Urinary bladder (tissue), 3 donors: ENCODE measurements at regions not wholly inside any gene's neighbourhood (a gene's known extent, or its start where the extent isn't known, plus 50 kb on each side); places are given as distances from the start of the nearest gene placed in this dataset.

ENCODE experiments used
- DNase-seq: peaks from one replicate; pipeline ENCODE4 v3.0.0-alpha.2; 2015; ENCODE audit errors: extremely low spot score
- H3K27ac ChIP-seq: one replicate; pipeline ENCODE4 v1.5.1; 2013; ENCODE audit warnings: low read depth, mild to moderate bottlenecking, moderate library complexity
- H3K36me3 ChIP-seq: one replicate; pipeline ENCODE4 v1.6.1; 2013; ENCODE audit warnings: mild to moderate bottlenecking, moderate library complexity; ENCODE audit not compliant: insufficient read depth
- H3K4me1 ChIP-seq: one replicate; pipeline ENCODE4 v1.6.1; 2013; ENCODE audit warnings: mild to moderate bottlenecking, moderate library complexity; ENCODE audit not compliant: insufficient read depth
- H3K4me3 ChIP-seq: one replicate; pipeline ENCODE4 v1.5.1; 2013; ENCODE audit warnings: low read depth, low read length
- WGBS: extraction: QIAGEN DNeasy Blood & Tissue Kit; methylation state at CpG from one replicate; pipeline ENCODE4 v1.1.7; 2013; 5-methylcytosine and 5-hydroxymethylcytosine counted together
- donor health status: healthy with polysubstance abuse.
- donor health status: healthy.

DNA sequence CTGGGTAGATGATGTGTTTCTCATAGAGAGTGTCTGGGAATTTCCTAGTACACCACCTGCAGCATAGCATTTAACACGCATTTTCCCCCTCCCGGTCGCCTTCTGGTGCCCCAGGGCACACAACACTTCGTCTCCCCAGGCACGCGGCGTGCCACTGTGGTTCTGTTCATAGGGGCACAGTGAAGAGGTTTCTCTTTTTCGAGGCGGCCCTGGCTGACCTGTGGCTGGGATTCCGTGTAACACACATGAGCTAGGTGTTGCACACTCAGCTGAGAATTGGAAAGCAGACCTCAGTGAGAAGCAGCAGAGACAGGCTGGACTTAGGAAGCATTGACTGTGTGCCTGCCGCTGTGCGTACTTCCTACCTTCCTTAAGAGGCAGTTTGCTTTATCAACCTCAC, 214.3 kb upstream of the SHH start:
- no peak for DNase-seq
- H3K27ac ChIP-seq = no peak overlapping the region
- no peaks in the 10 kb centered on the region for H3K36me3 ChIP-seq
- 88% methylated on average over 12 of the region's 12 CpGs for WGBS
- H3K4me1 ChIP-seq = no peaks in the 10 kb centered on the region
- H3K4me3 ChIP-seq = no peak overlapping the region

DNA sequence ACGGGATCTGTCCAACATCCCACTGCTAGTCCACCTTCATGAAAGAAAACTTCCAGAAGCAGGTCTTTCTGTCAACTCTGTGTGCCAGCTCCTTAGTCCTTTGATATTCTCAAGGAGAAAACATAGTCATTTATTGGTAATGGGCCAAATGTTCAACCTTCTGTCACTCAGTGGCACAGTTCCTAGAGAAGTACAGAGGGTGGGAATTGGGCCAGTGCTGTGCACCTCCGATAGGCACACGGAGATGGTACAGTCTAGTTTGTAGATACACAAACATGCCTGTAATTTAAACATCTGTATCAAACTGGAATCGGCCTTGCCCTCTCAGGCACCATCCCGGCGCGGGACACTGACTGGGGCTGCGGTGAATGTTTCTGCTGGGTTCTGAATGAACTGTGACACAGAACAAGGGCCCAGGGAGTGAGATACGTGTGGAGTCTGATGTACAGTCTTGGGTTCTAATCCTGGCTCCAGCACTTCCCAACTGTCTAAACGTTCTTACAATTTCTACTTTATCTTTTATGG, 213.9 kb upstream of the SHH start:
- WGBS = 84% methylated on average over 10 of the region's 10 CpGs

DNA sequence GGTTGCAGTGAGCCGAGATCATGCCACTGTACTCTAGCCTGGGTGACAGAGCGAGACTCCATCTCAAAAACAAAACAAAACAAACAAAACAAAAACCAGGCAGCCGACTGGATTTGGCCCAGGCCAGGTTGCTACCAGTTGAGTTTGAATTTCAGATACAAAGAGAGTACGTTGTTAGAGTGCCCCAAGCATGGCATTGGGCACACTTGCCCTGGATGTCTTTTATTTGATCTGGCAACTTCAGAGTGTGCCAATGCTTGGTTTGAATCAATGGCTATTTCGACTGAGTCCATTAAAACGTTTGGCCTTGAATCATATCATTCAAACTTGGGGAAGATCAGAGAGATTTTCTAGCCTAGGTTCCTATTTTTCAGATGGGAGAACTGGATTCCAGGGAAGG, 213.4 kb upstream of the SHH start:
- no peaks in the 10 kb centered on the region for H3K4me1 ChIP-seq
- no peak for DNase-seq
- 84% methylated on average over 6 of the region's 6 CpGs for WGBS
- H3K27ac ChIP-seq = no peak overlapping the region
- no peak overlapping the region for H3K4me3 ChIP-seq
- H3K36me3 ChIP-seq = no peaks in the 10 kb centered on the region

More for the DNA sequence above, 213.9 kb upstream of the SHH start:
- Histone ChIP-seq H3K4me3 (no peak overlapping the region), H3K27ac (no peak overlapping the region), H3K36me3 (no peaks in the 10 kb centered on the region), H3K4me1 (no peaks in the 10 kb centered on the region)
- no peak for DNase-seq

DNA sequence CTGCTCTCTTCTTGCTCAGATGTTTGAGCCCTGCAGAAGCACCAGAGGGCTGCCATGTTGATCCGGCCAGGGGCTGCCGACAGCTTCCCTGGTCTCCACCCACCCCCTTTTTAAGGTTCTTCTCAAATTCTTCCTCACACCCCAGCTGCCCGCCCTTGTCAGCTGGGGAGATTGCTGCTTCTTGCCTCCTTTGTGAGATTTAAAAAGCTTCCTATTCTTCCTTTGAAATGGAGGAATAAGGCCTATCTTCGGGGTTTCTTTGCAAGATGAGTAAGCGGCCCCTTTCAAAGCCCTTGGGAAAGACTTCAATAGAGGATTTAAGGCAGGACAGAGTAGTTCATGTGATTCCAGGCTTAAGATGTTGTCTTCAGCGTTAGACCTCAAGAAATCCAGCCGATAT, 211.9 kb upstream of the SHH start:
- Histone ChIP-seq H3K4me1 (no peaks in the 10 kb centered on the region), H3K27ac (no peak overlapping the region), H3K4me3 (no peak overlapping the region), H3K36me3 (no peaks in the 10 kb centered on the region)
- DNase-seq = no peak
- 79% methylated on average over 7 of the region's 7 CpGs for whole genome bisulfite sequencing

DNA sequence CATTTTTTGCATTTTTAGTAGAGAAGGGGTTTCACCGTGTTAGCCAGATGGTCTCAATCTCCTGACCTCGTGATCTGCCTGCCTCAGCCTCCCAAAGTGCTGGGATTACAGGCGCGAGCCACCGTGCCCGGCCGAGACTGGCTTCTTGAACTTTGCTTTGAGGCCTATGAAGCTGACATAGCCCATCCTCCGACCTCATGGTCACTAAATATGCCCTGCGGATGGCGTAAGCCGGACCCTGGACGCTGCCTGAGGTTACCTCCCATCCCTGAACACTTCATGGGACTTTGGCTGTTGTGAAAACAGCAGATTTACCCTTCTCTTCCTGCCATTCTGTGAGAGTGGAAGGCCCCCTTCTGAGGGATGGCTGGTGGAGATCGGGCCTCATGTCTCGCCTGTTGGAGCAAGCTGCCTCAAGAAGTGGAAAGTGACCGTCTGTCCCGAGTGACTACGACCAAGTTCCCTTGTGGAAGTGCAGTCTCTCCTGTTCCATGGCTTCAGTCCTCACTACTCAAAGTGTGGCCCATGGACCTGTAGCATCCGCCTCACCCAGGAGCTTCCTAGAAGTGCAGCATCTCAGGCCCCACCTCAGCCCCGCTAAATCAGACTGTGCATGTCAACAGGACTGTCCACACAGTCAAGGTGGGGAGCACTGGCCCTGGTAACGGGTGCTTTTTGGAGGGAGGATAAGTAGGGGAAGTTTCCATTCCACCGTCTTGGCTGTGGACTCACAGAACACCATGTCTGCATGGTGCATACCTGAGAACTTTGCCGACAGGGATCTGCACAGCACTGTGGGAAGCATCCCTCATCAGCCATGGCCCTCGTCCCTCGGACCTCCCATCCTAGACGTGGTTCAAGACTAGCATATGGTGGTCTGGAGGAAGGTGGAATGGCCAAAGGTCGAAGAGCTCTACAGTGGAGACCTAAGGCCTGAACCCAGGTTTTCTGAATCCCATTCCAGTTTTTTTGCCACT, 210.5 kb upstream of the SHH start:
- H3K4me1 ChIP-seq = no peaks in the 10 kb centered on the region
- H3K4me3 ChIP-seq = no peak overlapping the region
- no peaks in the 10 kb centered on the region for H3K36me3 ChIP-seq
- no peak for DNase-seq
- no peak overlapping the region for H3K27ac ChIP-seq
- 88% methylated on average over 26 of the region's 26 CpGs for WGBS

DNA sequence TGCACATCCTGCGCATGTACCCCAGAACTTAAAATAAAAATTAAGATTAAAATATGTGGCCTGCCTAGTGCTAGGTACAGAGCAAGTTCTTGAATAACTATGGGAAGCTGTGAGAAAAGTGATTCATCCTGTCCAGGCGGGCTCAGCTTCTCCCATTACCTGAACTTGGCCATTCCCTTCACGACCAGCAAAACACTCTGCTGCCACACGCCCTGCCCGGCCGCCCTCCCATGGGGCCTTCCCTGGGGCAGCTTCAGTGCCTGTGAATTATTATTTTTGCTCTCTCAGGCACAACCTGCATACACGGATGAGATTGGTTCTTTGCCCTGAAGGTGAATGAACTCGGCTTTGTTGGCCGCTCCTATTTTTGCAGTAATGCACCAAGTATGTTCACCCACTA, 209.2 kb upstream of the SHH start:
- 85% methylated on average over 9 of the region's 9 CpGs for WGBS
- no peaks in the 10 kb centered on the region for H3K4me1 ChIP-seq
- no peaks in the 10 kb centered on the region for H3K36me3 ChIP-seq
- H3K4me3 ChIP-seq = no peak overlapping the region
- DNase-seq = no peak
- H3K27ac ChIP-seq = no peak overlapping the region

DNA sequence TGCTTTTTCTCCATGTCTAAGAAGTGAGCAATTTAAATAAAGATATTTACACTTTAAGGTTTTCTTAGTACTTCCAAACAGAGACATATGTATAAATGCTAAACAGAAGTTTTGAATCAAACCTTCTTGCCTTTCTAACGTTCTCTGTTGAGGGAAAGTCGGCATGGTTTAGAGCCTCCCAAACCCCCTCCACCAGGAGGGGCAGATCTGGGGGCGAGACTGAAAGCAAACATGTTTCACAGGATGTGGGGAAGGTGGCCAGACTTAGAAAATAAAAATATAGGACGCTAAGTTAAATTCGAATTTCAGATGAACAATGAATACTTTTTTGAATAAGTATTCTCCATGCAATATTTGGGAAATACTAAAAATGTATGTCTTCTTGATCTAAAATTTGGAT, 208.3 kb upstream of the SHH start:
- H3K4me3 ChIP-seq = no peak overlapping the region
- no peak overlapping the region for H3K27ac ChIP-seq
- H3K4me1 ChIP-seq = no peaks in the 10 kb centered on the region
- DNase-seq = no peak
- H3K36me3 ChIP-seq = no peaks in the 10 kb centered on the region
- 76% methylated on average over 5 of the region's 5 CpGs for WGBS

DNA sequence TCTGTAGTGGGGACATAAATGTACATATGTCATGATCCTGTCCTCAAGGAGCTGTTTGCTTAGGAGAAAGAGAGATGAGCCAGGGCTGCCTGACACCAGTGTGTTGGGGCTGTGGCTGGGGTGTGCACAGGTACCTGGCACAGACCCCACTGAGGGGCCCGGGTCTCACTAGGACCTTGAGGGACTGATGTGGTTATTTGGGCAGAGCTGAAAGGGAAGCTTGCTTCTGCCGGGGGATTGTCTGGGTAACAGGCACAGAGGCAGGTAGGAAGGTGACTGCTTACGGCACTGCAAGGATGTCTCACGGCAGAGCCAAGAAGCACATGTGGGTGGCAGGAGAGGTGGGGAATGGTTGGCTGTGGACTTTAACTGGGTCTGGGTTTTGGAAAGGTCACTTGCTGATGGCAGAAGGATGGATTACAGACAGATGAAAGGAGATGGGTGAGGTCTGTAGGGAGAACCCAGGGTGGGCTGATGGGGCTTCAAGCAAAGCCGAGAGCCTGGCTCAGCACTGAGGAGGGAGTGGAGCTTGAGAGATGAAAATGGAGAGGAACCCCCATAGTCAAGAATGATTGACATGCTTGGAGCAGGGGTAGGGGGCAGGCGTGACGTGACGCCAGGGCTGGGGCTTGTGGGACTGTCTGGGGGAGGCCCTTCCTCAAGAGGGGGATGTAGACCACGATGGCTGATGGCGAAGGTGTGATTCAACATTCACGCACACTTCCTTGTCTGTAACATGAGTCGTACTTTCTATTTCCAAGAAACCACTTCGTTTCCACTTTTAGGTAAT, 207.7 kb upstream of the SHH start:
- no peak for DNase-seq

DNA sequence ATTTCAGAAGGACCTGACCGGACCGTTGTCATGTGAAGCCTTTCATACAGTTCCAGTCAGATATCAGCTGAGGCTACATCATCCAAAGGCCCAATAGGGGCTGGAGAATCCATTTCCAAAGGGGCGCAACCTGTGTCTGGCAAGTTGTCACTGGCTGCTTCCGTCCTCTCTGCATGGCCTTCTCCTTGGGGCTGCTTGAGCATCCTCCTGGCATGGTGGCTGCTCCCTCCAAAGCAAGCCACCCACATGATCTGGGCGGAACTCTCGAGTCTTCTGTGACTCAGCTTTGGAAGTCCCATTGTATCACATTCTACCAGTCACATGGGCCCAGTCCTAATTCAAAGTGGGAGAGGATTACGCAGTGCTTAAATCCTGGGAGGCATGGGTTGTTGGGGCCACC, 207.0 kb upstream of the SHH start:
- H3K27ac ChIP-seq = no peak overlapping the region
- 92% methylated on average over 7 of the region's 7 CpGs for WGBS
- no peak for DNase-seq
- no peak overlapping the region for H3K4me3 ChIP-seq
- no peaks in the 10 kb centered on the region for H3K36me3 ChIP-seq
- no peaks in the 10 kb centered on the region for H3K4me1 ChIP-seq

More for the DNA sequence above, 207.7 kb upstream of the SHH start:
- Histone ChIP-seq H3K27ac (no peak overlapping the region), H3K4me3 (no peak overlapping the region), H3K36me3 (no peaks in the 10 kb centered on the region), H3K4me1 (no peaks in the 10 kb centered on the region)
- 84% methylated on average over 13 of the region's 13 CpGs for WGBS

DNA sequence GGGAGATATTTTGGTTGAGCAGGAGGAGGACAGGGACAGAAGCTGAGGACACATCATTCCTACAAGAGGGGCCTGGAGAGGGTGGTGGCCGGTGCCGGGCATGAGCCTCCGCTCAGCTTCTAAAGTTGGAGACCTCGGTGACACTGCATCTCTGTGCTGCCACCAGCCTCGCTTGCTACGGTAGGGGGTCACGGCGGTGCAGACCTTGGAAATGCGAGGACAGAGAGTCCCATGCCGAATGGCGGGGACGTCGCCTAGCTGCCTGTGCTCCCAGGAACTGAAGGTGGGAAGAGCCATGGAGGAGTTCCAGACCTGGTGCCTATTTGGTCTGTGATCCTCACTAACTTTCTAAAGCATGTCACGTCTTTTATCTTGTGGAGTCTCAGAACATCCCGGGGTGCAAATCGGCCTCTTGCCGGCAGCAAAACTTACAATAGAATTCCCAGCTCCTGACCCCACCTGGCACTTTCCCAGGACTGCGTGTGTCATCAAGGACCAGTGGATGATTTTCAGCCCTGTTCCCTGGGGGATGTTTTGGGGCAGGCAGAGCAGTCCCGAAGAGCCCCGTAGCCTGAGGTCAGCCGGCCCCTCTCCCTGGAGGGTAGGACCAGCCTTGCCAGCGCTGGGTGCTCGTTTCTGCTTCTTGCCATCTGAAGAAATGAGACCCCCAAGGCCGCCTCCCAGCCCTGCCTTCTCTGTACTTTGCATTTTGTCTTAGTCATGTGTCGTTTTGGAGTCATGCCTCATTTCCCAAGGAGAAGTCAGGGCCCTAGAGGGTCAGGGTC, 205.8 kb upstream of the SHH start:
- WGBS = 86% methylated on average over 25 of the region's 25 CpGs
- Histone ChIP-seq H3K36me3 (no peaks in the 10 kb centered on the region), H3K27ac (no peak overlapping the region), H3K4me3 (no peak overlapping the region), H3K4me1 (no peaks in the 10 kb centered on the region)
- DNase-seq = no peak

DNA sequence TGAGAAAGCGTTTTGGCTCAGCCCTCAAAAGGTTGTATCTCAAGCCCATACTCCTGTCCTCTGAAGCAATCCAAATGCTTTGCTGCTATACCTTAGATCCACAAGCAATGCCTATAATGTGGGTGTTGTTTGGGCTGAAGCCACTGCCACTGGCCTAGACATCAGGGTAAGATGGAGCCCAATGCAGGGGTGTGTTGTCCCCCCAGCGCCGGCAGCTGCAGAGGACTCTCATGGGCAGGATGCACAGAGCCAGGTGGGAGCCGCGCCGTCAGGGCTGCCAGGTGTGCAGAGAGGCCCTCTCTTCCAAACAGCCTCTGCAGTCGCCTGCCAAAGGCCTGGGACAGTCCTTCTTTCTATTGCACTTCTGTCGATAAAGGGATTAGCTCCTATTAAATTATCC, 205.2 kb upstream of the SHH start:
- no peak for DNase-seq
- Histone ChIP-seq H3K4me1 (no peaks in the 10 kb centered on the region), H3K4me3 (no peak overlapping the region), H3K36me3 (no peaks in the 10 kb centered on the region), H3K27ac (no peak overlapping the region)
- WGBS = 83% methylated on average over 8 of the region's 8 CpGs

DNA sequence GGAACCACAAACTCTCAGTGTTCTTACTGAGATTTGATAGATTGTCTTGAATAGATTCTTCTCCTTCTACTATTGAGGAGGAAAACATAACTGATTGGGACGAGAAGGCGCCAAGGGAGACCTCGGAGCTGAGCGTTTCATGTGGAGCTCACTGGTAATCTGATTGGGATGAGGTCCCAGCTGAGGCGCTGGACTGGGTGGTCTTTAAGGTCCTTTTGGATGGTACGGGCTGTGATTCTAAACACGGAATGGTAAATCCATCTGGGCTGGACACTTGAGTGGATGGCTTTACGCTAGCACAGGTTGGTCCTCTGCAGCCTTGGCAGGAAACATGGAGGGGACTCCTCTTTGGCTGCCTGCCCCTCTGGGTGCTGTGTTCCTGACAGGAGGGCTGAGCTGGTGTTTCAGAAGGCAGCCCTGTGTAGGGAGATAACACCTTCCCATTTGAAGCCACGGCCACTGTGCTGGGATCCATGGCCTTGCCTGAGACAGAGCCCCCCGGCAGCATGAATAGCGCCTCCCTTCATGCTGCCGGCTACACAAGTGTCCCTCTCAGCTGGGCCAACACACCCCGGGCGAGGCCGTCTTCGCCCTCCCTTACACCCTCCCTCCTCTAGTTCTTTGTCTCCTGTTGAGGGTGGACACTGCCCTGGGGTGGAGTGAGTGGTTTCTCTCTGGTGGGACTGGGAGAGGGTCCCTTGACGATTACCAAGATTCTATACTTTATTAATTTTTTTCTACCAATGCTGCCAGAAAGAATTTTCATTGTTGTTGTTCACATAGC, 203.2 kb upstream of the SHH start:
- Histone ChIP-seq H3K27ac (no peak overlapping the region), H3K36me3 (no peaks in the 10 kb centered on the region), H3K4me3 (no peak overlapping the region), H3K4me1 (no peaks in the 10 kb centered on the region)
- DNase-seq = no peak
- WGBS = 91% methylated on average over 17 of the region's 17 CpGs

DNA sequence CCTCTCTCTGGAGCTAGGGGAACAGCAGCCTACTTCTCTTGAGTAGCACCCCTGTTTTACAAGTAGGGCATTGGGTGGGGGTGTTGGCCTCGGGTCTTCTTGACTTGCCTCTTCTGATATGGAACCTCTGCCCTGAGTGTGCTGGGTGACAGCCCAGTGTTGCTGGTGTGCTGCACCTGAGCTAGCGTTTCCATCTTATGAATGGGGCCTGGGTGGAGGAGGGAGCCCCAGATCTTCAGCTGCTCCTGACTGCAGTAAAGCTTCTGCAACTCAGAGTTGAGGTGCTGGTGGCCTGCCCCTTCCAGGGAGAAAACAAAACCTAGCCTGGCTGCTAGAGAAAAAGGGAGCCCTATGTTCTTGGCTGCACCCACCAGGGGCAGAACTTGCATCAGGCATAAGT, 202.5 kb upstream of the SHH start:
- Histone ChIP-seq H3K4me1 (no peaks in the 10 kb centered on the region), H3K36me3 (no peaks in the 10 kb centered on the region), H3K4me3 (no peak overlapping the region), H3K27ac (no peak overlapping the region)
- 82% methylated on average over 2 of the region's 2 CpGs for WGBS
- DNase-seq = no peak
